ENCODE measurements at regions not wholly inside any gene's neighbourhood (a gene's known extent, or its start where the extent isn't known, plus 50 kb on each side); places are given as distances from the start of the nearest gene placed in this dataset.

DNA sequence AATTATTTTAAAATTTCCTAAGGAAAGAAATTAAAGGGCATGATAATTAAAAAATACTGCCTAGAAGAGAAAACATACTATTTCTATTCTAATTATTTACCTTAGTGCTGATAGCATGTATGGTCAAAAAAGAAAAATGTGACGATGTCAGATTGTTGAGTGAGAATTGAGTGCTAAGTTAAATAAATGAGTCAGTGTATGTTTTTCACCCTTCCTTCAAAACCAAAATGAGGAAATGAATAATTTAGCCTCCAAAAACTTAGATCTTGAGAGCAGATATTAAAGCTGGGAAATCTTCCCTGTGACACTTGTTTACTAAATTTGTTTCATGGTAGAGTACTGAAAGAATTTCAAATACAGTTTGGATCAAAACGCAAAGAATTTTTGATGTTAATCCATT is 58.6 kb upstream of the NYAP2 start:
- no peak for DNase-seq (ENCODE audit: low read depth in 4 of 4, low spot score in 2 of 4)

DNA sequence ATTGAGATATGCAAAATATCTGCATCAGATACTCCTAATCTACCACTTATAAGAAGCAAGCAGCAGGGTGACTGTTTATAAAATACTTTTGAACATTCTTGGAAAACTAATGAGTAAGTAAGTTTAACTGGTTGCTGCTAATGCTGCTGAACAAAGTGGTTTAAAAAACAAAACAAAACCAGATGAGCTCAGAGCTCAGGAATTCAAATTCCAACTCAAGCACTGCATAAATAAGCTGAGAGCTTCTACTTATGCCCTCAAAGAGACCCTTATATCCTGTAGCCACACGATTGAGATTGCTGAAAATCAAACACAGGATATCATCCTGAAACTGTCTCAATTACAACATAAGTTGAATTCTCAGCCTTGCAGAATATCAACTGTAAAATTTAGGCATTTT is 62.3 kb upstream of the NYAP2 start:
- peak in 1 of 4 donors; percentile 6 for DNase-seq (ENCODE audit: low read depth in 4 of 4, low spot score in 2 of 4)

DNA sequence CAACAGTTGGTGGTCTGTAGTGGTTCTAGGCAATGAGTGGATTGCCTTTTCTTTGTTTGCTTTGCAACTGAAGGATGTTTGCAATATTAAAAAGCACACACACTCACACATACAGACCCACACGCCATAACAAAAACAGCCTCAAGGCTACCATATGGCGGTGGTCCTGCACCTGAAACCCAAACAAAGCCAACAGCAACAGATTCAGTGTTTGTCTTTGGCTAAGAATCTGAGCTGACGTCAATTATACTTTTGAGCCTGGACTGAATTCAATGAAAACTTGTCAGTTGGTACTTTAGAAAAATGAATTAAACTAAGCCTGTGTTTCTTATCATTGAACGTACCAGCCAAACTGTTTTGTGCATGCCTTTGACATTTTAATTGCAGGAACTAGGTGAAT is 65.0 kb upstream of the NYAP2 start:
- no peak for DNase-seq (ENCODE audit: low read depth in 4 of 4, low spot score in 2 of 4)

DNA sequence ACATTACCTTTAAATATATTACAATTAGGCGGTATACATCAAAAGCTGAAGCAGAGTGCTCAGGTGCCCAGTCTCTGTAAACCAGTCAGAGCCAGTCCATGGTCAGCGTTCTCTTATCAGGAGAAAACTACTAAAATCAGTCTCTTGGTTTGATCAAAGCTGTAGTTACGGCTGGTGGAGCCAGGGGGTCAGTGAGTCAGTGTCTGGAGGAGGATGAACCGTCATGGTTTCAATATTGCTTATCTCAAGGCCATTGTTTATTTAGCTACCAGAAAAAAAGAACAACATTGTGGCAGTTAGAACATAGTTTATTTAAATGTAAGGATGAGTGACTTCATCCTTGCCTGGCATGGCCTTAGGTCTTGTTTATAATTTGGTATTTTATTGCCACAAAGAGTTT is 71.3 kb upstream of the NYAP2 start:
- DNase-seq (ENCODE audit: low read depth in 4 of 4, low spot score in 2 of 4), result no peak

DNA sequence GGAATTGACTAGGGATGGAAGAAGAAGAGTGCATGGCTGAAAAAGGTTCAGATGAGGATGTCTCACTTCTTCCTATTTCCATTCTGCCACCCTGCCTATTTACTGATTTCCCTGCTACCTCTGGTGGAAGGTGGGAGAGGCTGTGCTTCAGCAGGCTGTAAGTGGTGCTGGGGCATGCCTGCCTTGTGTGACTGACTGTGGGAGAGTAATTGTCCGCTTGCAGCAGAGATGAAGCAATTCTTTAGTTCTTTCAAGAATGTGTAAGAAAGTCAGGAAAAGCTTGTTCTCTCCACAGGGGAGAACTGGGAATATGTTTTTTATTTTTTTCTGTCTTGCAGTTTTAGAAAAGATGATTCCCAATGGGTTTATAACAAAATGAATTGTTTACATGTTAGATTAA is 72.5 kb upstream of the NYAP2 start:
- no peak for DNase-seq (ENCODE audit: low read depth in 4 of 4, low spot score in 2 of 4)

DNA sequence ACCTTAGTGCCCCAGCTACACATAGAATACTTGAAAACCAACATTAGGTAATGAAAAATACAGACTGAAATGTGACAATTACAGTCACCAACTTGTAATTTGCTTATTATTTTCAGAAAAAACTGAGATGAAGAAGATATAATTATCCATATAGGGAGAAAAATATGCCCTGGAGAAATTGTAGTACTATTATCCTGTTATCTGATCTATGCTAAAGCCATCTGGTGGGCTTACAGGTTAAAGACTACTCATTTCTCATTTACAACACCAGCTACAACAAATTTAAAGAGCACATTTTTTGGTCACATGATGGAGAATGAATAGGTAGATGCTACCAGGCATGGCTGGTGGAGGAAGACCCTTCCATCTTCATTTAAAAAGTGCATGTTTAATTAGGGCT is 79.6 kb upstream of the NYAP2 start:
- DNase-seq (ENCODE audit: low read depth in 4 of 4, low spot score in 2 of 4), result no peak

DNA sequence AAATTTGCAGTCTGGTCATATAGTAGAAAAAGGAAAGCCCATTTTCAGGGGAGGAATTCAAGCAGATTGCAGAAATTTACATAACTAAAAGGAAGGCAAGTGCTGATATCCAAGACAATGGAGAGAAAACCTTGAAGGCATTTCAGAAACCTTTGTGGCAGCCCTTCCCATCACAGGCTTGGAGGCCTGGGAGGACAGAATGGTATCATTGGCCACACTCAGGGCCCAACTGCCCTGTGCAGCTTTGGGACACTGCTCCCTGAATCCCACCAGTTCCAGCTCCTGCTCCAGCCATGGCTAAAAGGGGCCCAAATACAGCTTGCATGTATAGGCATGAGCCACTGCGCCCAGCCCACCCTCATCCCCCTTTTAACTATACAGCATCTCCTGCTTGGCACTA is 81.1 kb upstream of the NYAP2 start:
- DNase-seq (ENCODE audit: low read depth in 4 of 4, low spot score in 2 of 4), result no peak

DNA sequence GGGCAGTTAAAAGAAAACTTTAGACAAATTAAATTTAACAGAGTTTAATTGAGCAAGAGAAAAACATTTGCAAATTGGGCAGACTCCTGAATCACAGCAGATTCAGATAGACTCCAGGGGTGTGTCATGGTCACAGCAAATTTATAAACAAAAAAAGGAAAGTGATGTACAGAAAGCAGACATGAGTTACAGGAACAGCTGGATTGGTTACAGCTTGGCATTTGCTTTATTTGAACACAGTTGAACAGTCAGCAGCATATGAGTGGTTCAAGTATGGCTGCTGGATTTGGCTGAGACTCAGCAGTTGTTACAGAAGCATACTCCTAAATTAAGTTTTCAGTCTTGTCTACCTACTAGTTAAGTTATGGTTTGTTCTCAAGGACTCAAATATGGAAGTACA is 82.3 kb upstream of the NYAP2 start:
- no peak for DNase-seq (ENCODE audit: low read depth in 4 of 4, low spot score in 2 of 4)

DNA sequence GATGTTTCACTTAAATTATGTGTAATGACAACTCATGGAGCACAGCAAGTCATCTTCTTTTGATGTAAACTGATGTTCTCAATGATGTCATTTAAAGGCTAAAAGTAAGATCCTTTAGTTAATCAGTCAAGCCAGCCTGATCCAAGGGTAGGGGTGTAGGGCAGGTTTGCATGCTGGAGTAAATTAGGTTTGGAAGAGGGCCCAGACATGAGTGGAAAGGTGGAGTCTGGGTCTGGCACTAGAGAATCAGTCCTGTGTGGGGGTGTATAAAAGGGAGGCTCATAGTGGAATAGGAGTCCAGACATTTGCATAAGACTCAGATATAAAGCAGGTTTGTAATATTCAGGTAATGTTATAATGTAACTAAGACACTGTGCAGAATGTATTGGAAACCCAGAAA is 88.8 kb upstream of the NYAP2 start:
- no peak for DNase-seq (ENCODE audit: low read depth in 4 of 4, low spot score in 2 of 4)

DNA sequence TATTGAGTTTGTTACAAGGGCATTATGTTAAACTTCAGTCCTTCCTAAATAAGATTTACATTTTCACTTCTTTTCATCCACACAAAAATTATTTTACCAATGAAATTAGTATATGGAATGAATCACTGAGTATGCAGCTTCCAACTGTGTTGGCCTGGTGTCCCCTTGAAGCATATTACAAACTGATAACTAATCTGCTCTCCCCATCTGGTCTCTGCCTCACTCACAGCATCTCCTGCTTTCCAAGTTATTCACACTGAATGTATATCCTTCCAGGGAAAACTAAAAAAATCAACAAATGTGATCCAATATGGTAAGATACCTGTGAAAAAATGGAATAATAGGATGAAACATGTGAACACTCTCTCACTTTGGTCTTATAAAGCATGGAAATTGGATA is 90.0 kb upstream of the NYAP2 start:
- no peak for DNase-seq (ENCODE audit: low read depth in 4 of 4, low spot score in 2 of 4)

DNA sequence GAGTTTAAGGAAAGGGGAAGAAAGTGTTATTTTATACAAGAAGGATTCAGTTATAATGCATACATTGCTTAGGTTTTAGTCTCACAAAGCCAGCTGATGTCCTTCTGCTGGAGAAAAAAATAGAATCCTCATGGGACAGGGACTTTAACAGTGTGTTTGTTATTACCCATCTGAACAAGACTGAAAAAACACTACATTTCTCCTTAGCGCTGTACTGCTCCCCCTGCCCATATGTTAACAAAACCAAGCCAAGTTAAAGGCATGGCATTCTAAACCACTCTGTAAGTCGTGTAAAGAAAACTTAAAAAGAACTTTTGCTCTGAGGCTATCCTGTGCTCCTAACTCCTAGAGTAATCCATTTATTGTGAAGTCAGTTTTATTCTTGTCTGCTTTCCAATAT is 102.6 kb upstream of the NYAP2 start:
- no peak for DNase-seq (ENCODE audit: low read depth in 4 of 4, low spot score in 2 of 4)

DNA sequence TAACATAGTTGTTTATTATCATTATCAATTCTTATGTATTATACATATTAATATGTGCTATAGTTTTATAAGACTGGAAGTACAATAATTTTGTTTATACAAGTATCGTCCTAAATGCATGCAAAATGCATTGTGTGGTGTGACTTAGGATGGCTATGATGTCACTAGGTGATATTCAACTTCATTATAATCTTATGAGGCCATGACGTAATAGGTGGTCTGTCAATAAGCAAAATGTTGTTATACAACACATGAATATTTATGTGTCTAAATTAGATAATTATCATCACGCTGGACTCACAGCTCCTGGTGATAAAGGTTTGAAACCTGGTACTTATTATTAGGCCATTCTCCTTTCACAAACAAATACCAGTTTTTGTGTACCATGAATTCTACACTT is 104.4 kb upstream of the NYAP2 start:
- DNase-seq (ENCODE audit: low read depth in 4 of 4, low spot score in 2 of 4), result no peak

DNA sequence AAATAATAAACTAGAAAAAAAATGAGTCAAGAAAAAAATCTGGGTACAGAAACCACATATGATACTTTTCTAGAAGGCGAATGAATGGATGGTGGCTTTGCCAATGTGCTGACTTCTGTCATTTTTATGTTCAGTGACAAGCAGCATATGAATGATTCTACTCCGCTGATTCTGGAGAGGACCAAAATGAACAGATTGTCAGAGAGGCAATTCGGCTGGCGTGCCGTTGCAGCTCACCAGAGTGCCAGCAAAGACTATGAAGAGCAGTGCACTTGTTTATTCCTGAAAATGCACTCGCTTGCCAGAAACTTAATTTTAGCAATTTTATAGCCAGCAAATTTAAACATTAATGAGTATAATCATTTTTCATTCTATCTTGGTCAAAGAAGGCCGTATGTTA is 105.9 kb upstream of the NYAP2 start:
- DNase-seq (ENCODE audit: low read depth in 4 of 4, low spot score in 2 of 4), result no peak

DNA sequence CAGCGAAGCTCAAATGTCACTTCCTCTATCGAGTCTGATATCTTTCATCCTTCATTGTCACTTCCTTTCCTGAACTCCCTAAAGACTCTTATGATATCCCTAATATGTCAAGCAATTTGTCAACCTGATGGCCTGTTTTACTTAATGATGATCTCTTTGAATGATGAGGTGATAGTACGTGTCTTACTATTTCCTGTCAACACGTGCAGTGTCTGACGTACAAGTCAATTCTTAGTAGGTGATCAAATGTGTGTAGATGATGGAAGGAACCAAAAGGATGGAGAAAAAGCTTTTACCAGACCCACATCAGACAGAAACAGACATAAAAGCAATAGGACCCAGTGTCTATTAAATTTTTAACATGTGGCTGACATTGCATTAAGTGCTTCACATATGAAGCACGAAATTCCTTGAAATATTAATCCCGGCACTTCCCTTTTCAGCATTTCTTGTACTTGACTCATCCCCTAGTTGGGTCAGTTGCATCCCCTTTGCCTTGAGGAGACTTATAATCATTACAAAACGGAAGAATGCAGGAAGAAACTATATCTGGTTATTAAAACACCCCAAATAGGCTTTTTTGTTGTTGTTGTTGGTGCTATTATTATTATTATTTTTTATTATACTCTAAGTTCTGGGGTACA is 108.6 kb upstream of the NYAP2 start:
- DNase-seq (ENCODE audit: low read depth in 4 of 4, low spot score in 2 of 4), result no peak

DNA sequence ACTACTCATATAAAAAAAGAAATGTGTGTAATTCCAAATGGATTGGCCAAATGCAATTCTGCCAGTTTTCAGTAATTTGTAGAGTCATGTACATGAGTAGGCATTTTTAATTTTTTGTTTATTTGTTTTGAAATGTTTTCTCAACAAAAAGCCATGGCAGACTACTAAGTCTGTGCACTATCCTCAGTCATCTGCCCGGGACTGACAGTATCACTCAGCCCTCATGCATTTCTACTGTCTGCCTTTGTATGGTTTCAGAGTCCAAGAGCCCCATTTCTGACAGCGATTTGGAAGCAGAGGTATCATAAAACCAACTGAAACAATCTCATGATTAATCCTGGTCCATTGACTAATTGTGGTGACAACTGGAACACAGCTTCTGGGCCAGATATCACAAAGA is 109.9 kb upstream of the NYAP2 start:
- DNase-seq (ENCODE audit: low read depth in 4 of 4, low spot score in 2 of 4), result no peak

DNA sequence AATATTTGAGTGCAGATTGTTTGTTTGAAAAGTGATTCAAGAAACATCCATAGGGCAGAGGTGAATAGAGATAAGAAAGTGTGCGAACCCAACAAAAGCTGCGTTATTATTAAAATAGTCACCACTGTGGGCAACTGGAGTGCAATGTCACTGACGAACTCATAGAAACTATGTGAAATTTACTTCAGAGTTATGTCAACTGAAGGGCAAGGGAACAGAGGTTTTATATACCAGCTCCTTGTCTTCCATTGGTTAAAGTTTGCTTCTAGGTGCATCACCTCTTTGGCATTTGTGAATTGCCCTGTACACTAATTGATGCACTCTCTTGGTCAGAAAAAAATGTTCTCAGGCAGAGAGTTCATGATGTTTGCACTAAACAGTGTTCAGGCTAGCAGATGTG is 110.5 kb upstream of the NYAP2 start:
- DNase-seq (ENCODE audit: low read depth in 4 of 4, low spot score in 2 of 4), result no peak

DNA sequence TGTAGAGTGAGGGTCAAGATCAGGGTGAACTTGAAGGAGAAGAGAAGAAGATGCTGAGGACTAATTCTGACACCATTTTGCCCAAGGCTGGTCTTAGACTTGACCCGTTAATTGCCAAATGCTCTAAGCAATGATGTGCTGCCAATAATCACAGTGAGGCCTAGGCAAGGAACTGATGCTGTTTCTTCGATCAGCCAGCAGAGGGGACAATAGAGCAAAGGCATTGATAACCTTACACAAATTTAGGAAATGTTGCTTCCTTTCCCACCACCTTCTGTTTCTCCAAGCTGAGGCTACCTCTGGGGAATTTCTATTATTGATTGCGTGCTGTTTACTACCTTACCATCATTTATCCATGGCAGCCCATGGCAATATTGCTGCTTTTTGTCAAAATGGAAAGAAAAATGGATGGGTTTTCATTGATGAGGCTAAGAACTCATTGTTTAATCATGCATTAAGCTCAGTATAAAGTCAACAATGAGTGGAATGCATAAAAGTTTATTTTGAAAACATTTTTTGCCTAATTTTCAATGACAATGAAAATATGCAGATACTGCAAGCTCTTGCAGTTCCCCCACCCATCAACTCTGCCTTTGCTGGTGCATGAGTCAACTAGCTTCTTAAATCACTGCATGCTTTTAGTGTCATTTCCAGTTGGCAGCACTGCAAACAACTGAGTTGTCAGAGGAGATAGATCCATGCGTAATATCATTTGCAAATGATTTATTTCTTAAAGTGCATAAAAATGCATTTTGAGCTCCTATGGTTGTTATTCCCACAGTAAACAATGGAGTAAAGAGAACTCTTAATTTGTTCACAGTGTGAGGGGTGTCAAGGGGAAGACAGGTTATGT is 116.4 kb upstream of the NYAP2 start:
- no peak for DNase-seq (ENCODE audit: low read depth in 4 of 4, low spot score in 2 of 4)

DNA sequence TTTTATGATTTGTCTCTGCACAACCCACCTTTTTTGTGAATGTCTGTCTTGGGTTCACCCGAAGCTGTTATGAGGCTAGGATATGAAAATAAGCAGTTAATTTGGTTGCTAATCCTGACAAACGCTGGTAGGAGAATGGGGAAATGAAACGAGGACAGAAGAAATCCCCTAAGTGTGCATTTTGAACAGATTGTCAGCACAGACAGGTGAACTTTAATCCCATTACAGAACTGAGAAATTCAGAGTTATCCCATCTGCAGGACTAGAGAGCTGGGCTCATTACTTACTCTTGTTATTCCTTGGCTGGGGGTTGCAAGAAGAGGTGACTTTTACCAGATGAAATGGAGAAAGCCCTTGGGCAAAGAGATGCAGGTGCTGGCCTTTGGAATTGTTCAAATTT is 123.3 kb upstream of the NYAP2 start:
- DNase-seq (ENCODE audit: low read depth in 4 of 4, low spot score in 2 of 4), result no peak

DNA sequence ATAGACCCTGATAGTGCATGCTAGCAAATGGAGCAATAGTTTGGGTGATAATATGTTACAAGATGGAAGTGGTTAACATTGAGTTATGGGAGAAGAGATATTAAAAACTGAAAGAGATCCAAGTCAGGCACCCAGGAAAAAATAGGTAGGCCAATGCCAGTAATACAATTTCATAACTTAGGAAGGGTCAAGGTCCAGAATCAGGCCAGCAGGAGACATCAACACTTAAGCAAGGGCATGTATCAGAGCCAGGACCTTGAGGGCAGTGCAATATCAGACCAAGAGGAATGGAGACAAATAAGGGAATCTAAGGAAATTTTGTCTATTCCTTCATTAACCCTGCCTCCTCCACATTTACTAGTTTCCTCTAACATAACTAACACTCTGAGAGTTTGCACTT is 124.1 kb upstream of the NYAP2 start:
- DNase-seq (ENCODE audit: low read depth in 4 of 4, low spot score in 2 of 4), result no peak

DNA sequence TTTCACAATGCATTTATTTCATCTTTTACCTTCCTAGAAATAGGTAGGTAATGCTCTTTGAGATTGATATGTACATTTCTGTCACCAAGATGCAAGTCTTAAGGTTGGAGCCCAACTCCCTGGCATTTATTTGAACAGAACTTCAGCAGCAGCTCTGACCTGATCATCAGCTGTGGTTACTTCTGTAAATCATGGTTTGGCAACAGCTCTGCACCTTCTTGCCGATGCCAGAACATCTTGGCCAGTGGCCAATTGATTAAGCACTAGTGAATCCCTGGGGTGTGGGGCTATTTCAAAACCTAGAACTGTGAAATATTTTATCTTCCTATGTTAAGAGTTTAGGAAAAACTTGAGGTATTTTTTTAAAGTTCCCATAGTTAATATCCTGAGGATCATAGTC is 124.8 kb upstream of the NYAP2 start:
- no peak for DNase-seq (ENCODE audit: low read depth in 4 of 4, low spot score in 2 of 4)

DNA sequence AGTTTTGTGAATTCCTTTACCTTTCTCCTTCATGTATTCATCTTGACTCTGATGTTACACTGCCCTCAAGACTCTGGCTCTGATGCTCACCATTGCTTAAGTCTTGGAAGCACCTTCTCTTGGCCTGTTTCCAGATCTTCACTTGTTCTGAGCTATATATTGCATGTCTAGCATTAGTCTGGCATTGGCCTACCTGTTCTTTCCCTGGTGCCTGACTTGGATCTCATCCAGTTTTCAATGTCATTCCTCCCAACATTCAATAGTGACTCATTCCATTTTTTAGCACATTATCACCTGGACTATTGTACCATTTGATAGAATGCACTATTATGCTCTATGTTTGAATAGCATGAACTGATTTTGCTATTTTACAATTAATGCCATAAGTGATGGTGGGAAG is 127.3 kb upstream of the NYAP2 start:
- no peak for DNase-seq (ENCODE audit: low read depth in 4 of 4, low spot score in 2 of 4)

DNA sequence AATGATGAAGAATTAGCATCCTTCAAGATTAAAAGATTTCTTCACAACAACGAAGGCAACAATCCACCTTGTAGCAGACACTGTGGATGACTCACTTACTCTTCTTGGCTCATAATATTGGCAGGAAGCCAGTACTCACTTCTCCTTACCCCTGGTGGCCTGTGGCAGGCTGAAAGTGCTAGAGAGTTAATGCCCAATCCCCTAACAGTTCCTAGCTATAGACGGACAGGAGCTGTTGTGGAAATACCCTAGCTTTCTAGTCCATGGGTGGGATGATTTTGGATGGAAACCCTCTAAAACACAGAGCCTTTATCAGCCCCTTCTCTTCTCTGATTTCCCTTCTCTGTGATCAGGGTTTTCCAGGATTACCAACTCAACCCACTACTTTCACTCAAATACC is 128.6 kb upstream of the NYAP2 start:
- DNase-seq (ENCODE audit: low read depth in 4 of 4, low spot score in 2 of 4), result no peak

DNA sequence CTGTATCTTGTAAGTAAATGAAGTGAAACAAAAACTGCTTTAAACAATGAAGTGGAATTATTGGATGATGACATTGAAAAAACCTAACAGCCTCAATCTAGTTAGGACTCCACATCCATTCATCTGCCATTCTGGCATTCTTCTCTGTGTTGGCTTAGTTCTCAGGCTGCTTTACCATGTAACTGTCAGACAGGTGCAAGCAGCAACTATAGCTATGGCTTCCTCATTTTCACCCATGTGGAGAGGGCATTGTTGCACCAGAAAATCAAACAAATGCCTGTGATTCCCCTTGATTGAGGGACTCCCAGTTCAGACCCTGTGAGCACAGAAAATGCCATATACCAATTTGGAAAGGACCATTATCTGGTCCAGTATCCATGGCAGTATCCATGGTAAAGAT is 129.5 kb upstream of the NYAP2 start:
- DNase-seq (ENCODE audit: low read depth in 4 of 4, low spot score in 2 of 4), result no peak
